Medulla oblongata (tissue), 1 donor: ENCODE measurements at regions not wholly inside any gene's neighbourhood (a gene's known extent, or its start where the extent isn't known, plus 50 kb on each side); places are given as distances from the start of the nearest gene placed in this dataset.
"Not testable (repeated sequence)": the region's sequence is repeated elsewhere in the genome, so short reads cannot be mapped to it uniquely, and the experiment has no call there.

ENCODE experiments used
- DNase-seq: peaks from one replicate; pipeline ENCODE4 v3.0.0-alpha.2; 2015; ENCODE audit errors: extremely low spot score

- no peak for DNase-seq
Measured at GRCh38 chr22:48301421-48301820, 1526.3 kb downstream of the BRD1 start.

- DNase-seq: no peak
Measured at GRCh38 chr22:48300877-48301276, 1526.8 kb downstream of the BRD1 start.

- no peak for DNase-seq
Measured at GRCh38 chr22:48299801-48300200, 1527.9 kb downstream of the BRD1 start.

GRCh38 chr22:48299124-48299523 is 1528.5 kb downstream of the BRD1 start:
- no peak for DNase-seq

- DNase-seq: no peak
Measured at GRCh38 chr22:48297296-48297695, 1530.4 kb downstream of the BRD1 start.

GRCh38 chr22:48289954-48290353 is 1527.5 kb downstream of the TBC1D22A start:
- DNase-seq: not testable (repeated sequence)

GRCh38 chr22:48288376-48288940 is 1526.0 kb downstream of the TBC1D22A start:
- no peak for DNase-seq

- DNase-seq: no peak
Measured at GRCh38 chr22:48287031-48287430, 1524.6 kb downstream of the TBC1D22A start.

- no peak for DNase-seq
Measured at GRCh38 chr22:48284671-48285070, 1522.2 kb downstream of the TBC1D22A start.

GRCh38 chr22:48282804-48283203 is 1520.4 kb downstream of the TBC1D22A start:
- no peak for DNase-seq

GRCh38 chr22:48279461-48279756 is 1517.0 kb downstream of the TBC1D22A start:
- peak; percentile 18 for DNase-seq

GRCh38 chr22:48278620-48279460 is 1516.4 kb downstream of the TBC1D22A start:
- no peak for DNase-seq

GRCh38 chr22:48277868-48278581 is 1515.6 kb downstream of the TBC1D22A start:
- peak; percentile 78 for DNase-seq

GRCh38 chr22:48276994-48277867 is 1514.8 kb downstream of the TBC1D22A start:
- peak; percentile 32 for DNase-seq

GRCh38 chr22:48275412-48275811 is 1513.0 kb downstream of the TBC1D22A start:
- no peak for DNase-seq

- no peak for DNase-seq
Measured at GRCh38 chr22:48270731-48271130, 1508.3 kb downstream of the TBC1D22A start.

GRCh38 chr22:48268771-48269552 is 1506.5 kb downstream of the TBC1D22A start:
- DNase-seq: no peak

GRCh38 chr22:48268293-48268692 is 1505.8 kb downstream of the TBC1D22A start:
- no peak for DNase-seq

- no peak for DNase-seq
Measured at GRCh38 chr22:48267681-48268080, 1505.2 kb downstream of the TBC1D22A start.

GRCh38 chr22:48265000-48265625 is 1502.7 kb downstream of the TBC1D22A start:
- DNase-seq: no peak

GRCh38 chr22:48264586-48264985 is 1502.1 kb downstream of the TBC1D22A start:
- DNase-seq: no peak
